A549 (cell line): ENCODE measurements at regions not wholly inside any gene's neighbourhood (a gene's known extent, or its start where the extent isn't known, plus 50 kb on each side); places are given as distances from the start of the nearest gene placed in this dataset.
A peak's percentile ranks its signal among the peaks of the same experiment; 100 is the strongest.

Experiments used
- ATAC-seq, 2 experiments: fragments of 200-7000 bp in 1 of 2; fragments of >200 bp in 1 of 2; cut with Nextera tagmentation in 1 of 2; cut with Tn5 transposase in 1 of 2; 3 replicates each; pipeline versions ENCODE4 v1.8.0 to v1.9.1; 2018 to 2020; ENCODE audit warnings: mild to moderate bottlenecking in 1 of 2, moderate library complexity in 1 of 2
- CTCF ChIA-PET: fragments of 300-600 bp; sonication (Branson Sonifier 250); formaldehyde crosslinking; extraction: SDS; loops from one replicate; lab custom pipeline; 2021; ENCODE audit warnings: antibody characterized with exemption, inconsistent platforms; lab: Yijun Ruan, JAX
- POLR2A ChIA-PET: fragments of 350-600 bp; formaldehyde crosslinking; extraction: SDS; loops from one replicate; lab custom pipeline; 2021; ENCODE audit warnings: antibody characterized with exemption, inconsistent platforms; lab: Yijun Ruan, JAX
- DNase-seq, 2 experiments: peaks; one replicate each; pipeline versions ENCODE4 v3.0.0 to v3.0.0-alpha.2; 2011 to 2016; ENCODE audit warnings: low read depth in 1 of 2, low spot score in 1 of 2
- FAIRE-seq: peaks from 2 replicates; lab custom pipeline; 2011; peaks lifted over from hg19 to GRCh38; lab: Jason Lieb, UNC
- H3K27ac ChIP-seq, 2 experiments: fragments of >200 bp; sonication (Bioruptor Twin); formaldehyde crosslinking; 3 replicates each; pipeline ENCODE4 v1.5.1; 2016 to 2017
- H3K4me1 ChIP-seq: fragments of >200 bp; sonication (Bioruptor Twin); formaldehyde crosslinking; 3 replicates; pipeline ENCODE4 v1.6.1; 2016
- H3K4me2 ChIP-seq: fragments of >200 bp; sonication (Bioruptor Twin); formaldehyde crosslinking; 3 replicates; pipeline ENCODE4 v1.6.1; 2016
- H3K4me3 ChIP-seq: fragments of >200 bp; sonication (Bioruptor Twin); formaldehyde crosslinking; 3 replicates; pipeline ENCODE4 v1.5.1; 2016
- H3K9me3 ChIP-seq: fragments of >200 bp; sonication (Bioruptor Twin); formaldehyde crosslinking; 3 replicates; pipeline ENCODE4 v1.6.1; 2016
- ATOH8 ChIP-seq: fragments of 250-450 bp; sonication (Bioruptor Pico); IDR thresholded peaks from 2 replicates; pipeline ENCODE4 v1.5.0; 2020; ENCODE audit warnings: low read depth, mild to moderate bottlenecking, moderate library complexity
- BHLHE40 ChIP-seq: IDR thresholded peaks from 2 replicates; pipeline ENCODE4 v1.6.1; 2012; ENCODE audit warnings: low read depth, low read length, inconsistent platforms
- CBX2 ChIP-seq: fragments of 200-600 bp; sonication (generic); IDR thresholded peaks from 2 replicates; pipeline ENCODE4 v1.6.1; 2016; ENCODE audit warnings: low read depth, mild to moderate bottlenecking, borderline replicate concordance
- CBX8 ChIP-seq: fragments of 200-600 bp; sonication (generic); IDR thresholded peaks from 2 replicates; pipeline ENCODE4 v1.6.1; 2016
- CHD4 ChIP-seq: fragments of 200-600 bp; sonication (generic); IDR thresholded peaks from 2 replicates; pipeline ENCODE4 v1.6.1; 2016; ENCODE audit warnings: antibody characterized with exemption, mild to moderate bottlenecking, borderline replicate concordance
- CTCF ChIP-seq: fragments of >200 bp; sonication (Bioruptor Twin); formaldehyde crosslinking; IDR thresholded peaks from 3 replicates; pipeline ENCODE4 v1.5.1; 2016
- ESRRA ChIP-seq: fragments of 150-350 bp; IDR thresholded peaks from 2 replicates; pipeline ENCODE4 v1.6.1; 2014; ENCODE audit warnings: mild to moderate bottlenecking, low read length, borderline replicate concordance
- HES2 ChIP-seq: fragments of >200 bp; sonication (Bioruptor Twin); formaldehyde crosslinking; IDR thresholded peaks from 2 replicates; pipeline ENCODE4 v1.6.1; 2016
- HOXB13 ChIP-seq: fragments of 250-450 bp; sonication (Bioruptor Pico); IDR thresholded peaks from 2 replicates; pipeline ENCODE4 v1.5.0; 2020; ENCODE audit warnings: low read depth, mild to moderate bottlenecking, moderate library complexity
- HOXB5 ChIP-seq: fragments of 250-450 bp; sonication (Bioruptor Pico); IDR thresholded peaks from 2 replicates; pipeline ENCODE4 v1.5.0; 2020; ENCODE audit warnings: mild to moderate bottlenecking, moderate library complexity
- JUN ChIP-seq, 2 experiments: fragments of >200 bp; sonication (Bioruptor Twin); formaldehyde crosslinking; IDR thresholded peaks; 2 replicates in 1 of 2; 3 replicates in 1 of 2; pipeline ENCODE4 v1.6.1; 2016 to 2017
- KDM1A ChIP-seq: fragments of 200-600 bp; sonication (generic); IDR thresholded peaks from 2 replicates; pipeline ENCODE4 v1.6.1; 2016; ENCODE audit warnings: low read depth, mild to moderate bottlenecking
- KDM5A ChIP-seq: fragments of 200-600 bp; sonication (generic); IDR thresholded peaks from 2 replicates; pipeline ENCODE4 v1.6.1; 2016; ENCODE audit warnings: antibody characterized with exemption, mild to moderate bottlenecking
- NR3C1 ChIP-seq: fragments of >200 bp; sonication (Bioruptor Twin); formaldehyde crosslinking; IDR thresholded peaks from 3 replicates; pipeline ENCODE4 v1.6.1; 2017
- POLR2AphosphoS2 ChIP-seq: conservative IDR thresholded peaks from 2 replicates; pipeline ENCODE4 v1.6.1; 2012; ENCODE audit warnings: low read length, improper control_type of control experiment, inconsistent platforms
- RARB ChIP-seq: fragments of 250-450 bp; sonication (Bioruptor Pico); IDR thresholded peaks from 2 replicates; pipeline ENCODE4 v1.8.0; 2021; ENCODE audit warnings: mild to moderate bottlenecking, moderate library complexity
- RCOR1 ChIP-seq: fragments of 150-350 bp; IDR thresholded peaks from 2 replicates; pipeline ENCODE4 v1.6.1; 2014; ENCODE audit warnings: antibody characterized with exemption, low read length, low read depth
- RFX5 ChIP-seq: fragments of 450-650 bp; IDR thresholded peaks from 2 replicates; pipeline ENCODE4 v1.7.1; 2014; ENCODE audit warnings: antibody characterized with exemption, mild to moderate bottlenecking, moderate library complexity
- SMC3 ChIP-seq: fragments of >200 bp; sonication (Bioruptor Twin); formaldehyde crosslinking; IDR thresholded peaks from 3 replicates; pipeline ENCODE4 v1.6.1; 2018; ENCODE audit warnings: inconsistent platforms
- TP53 ChIP-seq: fragments of 250-450 bp; sonication (Bioruptor Pico); IDR thresholded peaks from 2 replicates; pipeline ENCODE4 v1.5.0; 2021; ENCODE audit warnings: mild to moderate bottlenecking, moderate library complexity
- ZC3H11A ChIP-seq: fragments of 450-650 bp; IDR thresholded peaks from 2 replicates; pipeline ENCODE4 v1.6.1; 2014; ENCODE audit warnings: antibody characterized with exemption, mild to moderate bottlenecking
- ZFP36 ChIP-seq: fragments of 450-650 bp; IDR thresholded peaks from 2 replicates; pipeline ENCODE4 v1.6.1; 2014; ENCODE audit warnings: borderline replicate concordance; ENCODE audit not compliant: partially characterized antibody
- WGBS: methylation state at CpG from one replicate; pipeline ENCODE4 v1.1.6; 2017; ENCODE audit errors: missing lambda C conversion rate; 5-methylcytosine and 5-hydroxymethylcytosine counted together
- TF ChIP-seq, protein P1 (sequence below): IDR thresholded peaks from 2 replicates; pipeline ENCODE4 v1.6.1; 2012; ENCODE audit warnings: low read depth, borderline replicate concordance

DNA sequence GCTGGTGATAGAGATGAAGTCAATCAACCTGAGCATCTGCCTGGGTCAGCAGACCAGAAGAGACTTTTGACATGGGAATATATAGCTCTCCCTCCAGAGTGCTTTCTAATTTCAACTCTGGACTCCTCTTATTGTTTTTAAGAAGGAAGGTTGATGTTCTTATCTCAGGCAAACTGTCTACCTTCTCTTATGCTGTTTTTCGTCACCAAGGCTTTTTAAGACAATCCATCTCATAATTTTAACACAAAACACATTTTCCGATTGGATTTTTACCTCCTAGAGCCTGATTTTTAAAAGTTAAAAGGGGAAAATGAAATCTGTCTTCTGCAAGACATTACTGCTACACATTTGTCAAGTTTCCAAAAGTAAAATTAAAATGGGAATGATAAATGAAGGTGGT is 368.7 kb upstream of the MIS18BP1 start:
- H3K4me2 ChIP-seq, result no peak overlapping the region
- 4% methylated on average over 2 of the region's 2 CpGs for WGBS
- TF ChIP-seq RFX5 (no peak), CHD4 (no peak), RCOR1 (no peak), POLR2AphosphoS2 (no peak), BHLHE40 (no peak), HOXB5 (CRISPR knock-in tag) (no peak), CBX2 (no peak), ZC3H11A (no peak), HES2 (no peak), ATOH8 (CRISPR knock-in tag) (no peak), HOXB13 (no peak), KDM5A (no peak), RARB (CRISPR knock-in tag) (no peak), ESRRA (no peak), SMC3 (no peak), TP53 (CRISPR knock-in tag) (no peak), JUN (IDR thresholded peaks at IDR 0.05) (no peak), CTCF (no peak)
- POLR2A ChIA-PET, result no interaction called here
- no peak overlapping the region for H3K4me3 ChIP-seq
- ATAC-seq (no peak), DNase-seq (no peak), FAIRE-seq (no peak)
- H3K9me3 ChIP-seq, result no peaks in the 10 kb centered on the region
- H3K27ac ChIP-seq, result no peak overlapping the region
- CTCF ChIA-PET, result no interaction called here
- H3K4me1 ChIP-seq, result no peaks in the 10 kb centered on the region

GRCh38 chr14:45619831-45620230 is 366.8 kb upstream of the MIS18BP1 start:
- TF ChIP-seq KDM1A (no peak), HOXB13 (no peak)
- Histone ChIP-seq H3K4me2 (no peak overlapping the region), H3K4me3 (no peak overlapping the region), H3K4me1 (no peaks in the 10 kb centered on the region), H3K27ac (no peak overlapping the region), H3K9me3 (no peaks in the 10 kb centered on the region)
- ChIA-PET POLR2A (no interaction called here), CTCF (no interaction called here)
- DNase-seq (no peak), ATAC-seq (no peak), FAIRE-seq (no peak)
- WGBS, result 17% methylated on average over 4 of the region's 4 CpGs

DNA sequence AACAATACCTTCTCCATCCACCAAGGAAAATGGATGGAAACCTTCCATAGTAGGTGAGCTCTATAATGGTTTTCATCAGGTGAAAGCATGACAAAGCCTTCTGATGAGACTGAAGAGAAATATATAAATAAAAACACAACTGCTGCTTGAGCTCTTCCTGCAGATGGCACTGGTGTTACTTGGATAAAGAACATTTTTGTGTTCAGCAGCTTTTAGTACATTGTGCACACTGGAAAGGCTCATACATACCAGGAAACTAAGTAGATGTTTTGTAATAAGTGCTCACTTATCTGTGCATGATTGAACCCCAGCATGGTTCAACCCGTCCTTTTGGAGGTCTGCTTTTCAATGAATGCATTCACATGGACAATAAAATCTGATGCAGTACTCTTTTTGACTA is 357.3 kb upstream of the MIS18BP1 start:
- ATAC-seq (no peak), FAIRE-seq (no peak), DNase-seq (peak in 1 of 2 experiments; percentile 1)
- Histone ChIP-seq H3K9me3 (no peaks in the 10 kb centered on the region), H3K4me1 (no peaks in the 10 kb centered on the region), H3K4me3 (no peak overlapping the region), H3K4me2 (no peak overlapping the region), H3K27ac (no peak overlapping the region)
- CTCF ChIA-PET, result no interaction called here
- POLR2A ChIA-PET, result no interaction called here
- TF ChIP-seq ZFP36, result no peak
- WGBS, result 4% methylated on average over 1 of the region's 1 CpG

DNA sequence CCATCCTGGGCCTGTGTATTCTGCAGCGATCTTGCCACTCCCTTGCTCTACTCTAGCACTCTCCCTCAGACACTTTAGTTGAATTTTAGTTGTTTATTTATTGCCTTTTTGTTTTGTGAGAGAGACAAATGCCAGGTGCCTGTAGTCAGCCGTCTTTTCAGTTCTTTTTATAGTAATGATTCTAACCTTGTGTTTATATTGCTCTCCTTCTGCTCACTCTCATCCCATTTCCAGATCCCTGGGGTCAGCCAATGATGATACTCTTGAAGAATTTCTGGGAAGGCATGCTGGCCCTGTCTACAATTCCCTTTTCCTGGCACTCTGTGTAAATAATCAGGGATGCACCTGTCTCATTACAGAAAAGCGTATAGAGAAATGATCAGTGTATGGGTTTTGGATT is 334.1 kb upstream of the MIS18BP1 start:
- ChIA-PET CTCF (no interaction called here), POLR2A (no interaction called here)
- Histone ChIP-seq H3K4me2 (no peak overlapping the region), H3K4me3 (no peak overlapping the region), H3K9me3 (no peaks in the 10 kb centered on the region), H3K4me1 (no peaks in the 10 kb centered on the region), H3K27ac (no peak overlapping the region)
- DNase-seq, result no peak
- ATAC-seq, result no peak
- no peak for FAIRE-seq
- 3% methylated on average over 3 of the region's 3 CpGs for WGBS
- TF ChIP-seq BHLHE40, result no peak
- TF ChIP-seq, protein P1, sequence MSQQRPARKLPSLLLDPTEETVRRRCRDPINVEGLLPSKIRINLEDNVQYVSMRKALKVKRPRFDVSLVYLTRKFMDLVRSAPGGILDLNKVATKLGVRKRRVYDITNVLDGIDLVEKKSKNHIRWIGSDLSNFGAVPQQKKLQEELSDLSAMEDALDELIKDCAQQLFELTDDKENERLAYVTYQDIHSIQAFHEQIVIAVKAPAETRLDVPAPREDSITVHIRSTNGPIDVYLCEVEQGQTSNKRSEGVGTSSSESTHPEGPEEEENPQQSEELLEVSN, result no peak
- no peak for TF ChIP-seq NR3C1
- TF ChIP-seq HES2, result no peak
- TF ChIP-seq KDM5A, result no peak
- TF ChIP-seq SMC3, result no peak
- no peak for TF ChIP-seq CBX8
